ENCODE measurements at regions not wholly inside any gene's neighbourhood (a gene's known extent, or its start where the extent isn't known, plus 50 kb on each side); places are given as distances from the start of the nearest gene placed in this dataset.

- DNase-seq: no peak
Observed at GRCh38 chr5:67538855-67539506, 342.4 kb upstream of the CD180 start.

GRCh38 chr5:67537439-67538148 lies 341.0 kb upstream of the CD180 start:
- DNase-seq: no peak

GRCh38 chr5:67536866-67537265 lies 340.3 kb upstream of the CD180 start:
- no peak for DNase-seq

- no peak for DNase-seq
Observed at GRCh38 chr5:67530609-67531255, 334.1 kb upstream of the CD180 start.

GRCh38 chr5:67528953-67529352 lies 332.4 kb upstream of the CD180 start:
- DNase-seq: no peak

- DNase-seq: no peak
Observed at GRCh38 chr5:67526793-67527192, 330.2 kb upstream of the CD180 start.

GRCh38 chr5:67520161-67520908 lies 323.7 kb upstream of the CD180 start:
- no peak for DNase-seq

GRCh38 chr5:67518227-67518626 lies 321.6 kb upstream of the CD180 start:
- DNase-seq: no peak

- DNase-seq: no peak
Observed at GRCh38 chr5:67516948-67517565, 320.5 kb upstream of the CD180 start.

GRCh38 chr5:67515762-67516161 lies 319.2 kb upstream of the CD180 start:
- DNase-seq: no peak

GRCh38 chr5:67515020-67515689 lies 318.6 kb upstream of the CD180 start:
- DNase-seq: no peak

GRCh38 chr5:67512758-67513157 lies 316.2 kb upstream of the CD180 start:
- DNase-seq: no peak

GRCh38 chr5:67511911-67512310 lies 315.3 kb upstream of the CD180 start:
- DNase-seq: no peak

- DNase-seq: no peak
Observed at GRCh38 chr5:67510204-67510603, 313.6 kb upstream of the CD180 start.

GRCh38 chr5:67509402-67510186 lies 313.0 kb upstream of the CD180 start:
- no peak for DNase-seq

- DNase-seq: no peak
Observed at GRCh38 chr5:67506241-67506640, 309.6 kb upstream of the CD180 start.

GRCh38 chr5:67502951-67503350 lies 306.4 kb upstream of the CD180 start:
- no peak for DNase-seq

GRCh38 chr5:67496051-67496450 lies 299.5 kb upstream of the CD180 start:
- DNase-seq: no peak

- DNase-seq: no peak
Observed at GRCh38 chr5:67495072-67495471, 298.5 kb upstream of the CD180 start.

- peak; percentile 25 for DNase-seq
Observed at GRCh38 chr5:67494186-67494855, 297.7 kb upstream of the CD180 start.

- DNase-seq: peak; percentile 48
Observed at GRCh38 chr5:67493676-67494075, 297.1 kb upstream of the CD180 start.
